K562 (cell line): ENCODE measurements at regions not wholly inside any gene's neighbourhood (a gene's known extent, or its start where the extent isn't known, plus 50 kb on each side); places are given as distances from the start of the nearest gene placed in this dataset.

ENCODE experiments used
- ATAC-seq: fragments of 200-7000 bp; cut with Tn5 transposase; 3 replicates; pipeline ENCODE4 v1.9.1; 2020; ENCODE audit warnings: moderate library complexity
- BruUV-seq: library from RNA; stranded (reverse); fragments of 400-500 nt; replicated peaks from 2 replicates; lab custom pipeline; 2021; lab: Mats Ljungman, UMichigan
- CTCF ChIA-PET: fragments of 300-600 bp; formaldehyde crosslinking; extraction: SDS; loops from one replicate; lab custom pipeline; 2021; ENCODE audit warnings: low intra/inter-chr PET ratio; lab: Yijun Ruan, JAX
- POLR2A ChIA-PET: fragments of 300-600, 350-650 bp; sonication (Branson Sonifier 250); formaldehyde crosslinking; extraction: SDS; loops from one replicate; lab custom pipeline; 2021; ENCODE audit warnings: antibody characterized with exemption, inconsistent platforms; lab: Yijun Ruan, JAX
- DNase-seq, 4 experiments: peaks; one replicate each; pipeline versions ENCODE4 v3.0.0 to v3.0.0-alpha.2; 2011 to 2018; ENCODE audit warnings: low spot score in 3 of 4, mixed read lengths in 3 of 4; ENCODE audit errors: extremely low read depth in 1 of 4
- FAIRE-seq: peaks from 2 replicates; lab custom pipeline; 2011; peaks lifted over from hg19 to GRCh38; lab: Jason Lieb, UNC
- H2AFZ ChIP-seq: 2 replicates; pipeline ENCODE4 v1.6.0; 2011; ENCODE audit warnings: low read depth, low read length, control low read depth, inconsistent platforms
- H3K27ac ChIP-seq: fragments of 200-600 bp; 3 replicates; pipeline ENCODE4 v1.8.0; 2011; ENCODE audit warnings: low read depth, mild to moderate bottlenecking, control low read depth, inconsistent platforms, low read length, moderate library complexity, mixed read lengths; ENCODE audit errors: extremely low read depth
- H3K27me3 ChIP-seq, 2 experiments: fragments of 300-600 bp in 1 of 2; 2 replicates in 1 of 2; 3 replicates in 1 of 2; pipeline versions ENCODE4 v1.6.0 to v1.8.0; 2011; ENCODE audit warnings: inconsistent platforms in 2 of 2, low read length in 2 of 2, mild to moderate bottlenecking in 1 of 2, mixed read lengths in 1 of 2, moderate library complexity in 1 of 2; ENCODE audit not compliant: control insufficient read depth in 2 of 2, insufficient read depth in 2 of 2
- H3K36me3 ChIP-seq: fragments of 300-600 bp; 3 replicates; pipeline ENCODE4 v1.8.0; 2011; ENCODE audit warnings: mild to moderate bottlenecking, low read length, inconsistent platforms; ENCODE audit not compliant: control insufficient read depth, insufficient read depth
- H3K4me1 ChIP-seq, 2 experiments: fragments of 200-600 bp in 1 of 2; replicated peaks in 1 of 2; 2 replicates in 1 of 2; 3 replicates in 1 of 2; pipeline versions ENCODE4 v1.5.1 to v1.8.0; 2011; ENCODE audit warnings: inconsistent platforms in 2 of 2, low read length in 2 of 2, mild to moderate bottlenecking in 1 of 2, mixed read lengths in 1 of 2, moderate library complexity in 1 of 2; ENCODE audit not compliant: control insufficient read depth in 2 of 2, insufficient read depth in 2 of 2
- H3K4me2 ChIP-seq: 2 replicates; pipeline ENCODE4 v1.6.1; 2011; ENCODE audit warnings: low read length, control low read depth, inconsistent platforms, mixed read lengths; ENCODE audit not compliant: insufficient read depth
- H3K4me3 ChIP-seq: fragments of 200-600 bp; sonication (generic), shearing (Covaris generic); 2 replicates; pipeline ENCODE4 v1.5.1; 2016; ENCODE audit warnings: control low read depth, inconsistent platforms
- H3K79me2 ChIP-seq: fragments of 200-600 bp; 3 replicates; pipeline ENCODE4 v1.8.0; 2011; ENCODE audit warnings: low read length, inconsistent platforms; ENCODE audit not compliant: control insufficient read depth, insufficient read depth
- H3K9ac ChIP-seq, 2 experiments: 2 replicates each; pipeline versions ENCODE4 v1.6.0 to v1.6.1; 2011; ENCODE audit warnings: low read depth in 2 of 2, low read length in 2 of 2, control low read depth in 1 of 2, inconsistent platforms in 1 of 2, mild to moderate bottlenecking in 1 of 2, mixed read lengths in 1 of 2; ENCODE audit not compliant: insufficient read depth in 1 of 2
- H3K9me1 ChIP-seq: one replicate; pipeline ENCODE4 v1.6.0; 2011; ENCODE audit warnings: inconsistent platforms, mild to moderate bottlenecking, low read length, moderate library complexity; ENCODE audit not compliant: control insufficient read depth, insufficient read depth
- H3K9me3 ChIP-seq: replicated peaks from 2 replicates; pipeline ENCODE4 v1.5.1; 2011; ENCODE audit warnings: low read depth, low read length, inconsistent platforms; ENCODE audit not compliant: control insufficient read depth, insufficient read depth
- H4K20me1 ChIP-seq: replicated peaks from 2 replicates; pipeline ENCODE4 v1.6.1; 2011; ENCODE audit warnings: low read length, inconsistent platforms, mixed read lengths; ENCODE audit not compliant: control insufficient read depth, insufficient read depth
- CBFA2T2 ChIP-seq: fragments of 450-650 bp; conservative IDR thresholded peaks from 2 replicates; pipeline ENCODE4 v1.6.1; 2017; ENCODE audit warnings: mild to moderate bottlenecking
- JUN ChIP-seq, 2 experiments: sonication (generic) in 1 of 2; formaldehyde crosslinking in 1 of 2; IDR thresholded peaks; 2 replicates each; pipeline versions ENCODE4 v1.6.1 to v1.8.0; 2012 to 2022; ENCODE audit warnings: borderline replicate concordance in 2 of 2, mild to moderate bottlenecking in 2 of 2, improper control_type of control experiment in 1 of 2, low read depth in 1 of 2, low read length in 1 of 2, missing genetic modification reagents in 1 of 2
- MEF2D ChIP-seq: conservative IDR thresholded peaks from 2 replicates; pipeline ENCODE4 v1.6.1; 2016; ENCODE audit warnings: low read depth, missing genetic modification characterization, missing compliant biosample characterization
- SETDB1 ChIP-seq: IDR thresholded peaks from one replicate; pipeline ENCODE4 v1.6.1; 2012; ENCODE audit warnings: low read length, control low read depth, inconsistent platforms
- SLC30A9 ChIP-seq: fragments of 250-450 bp; sonication (Bioruptor Pico); IDR thresholded peaks from 2 replicates; pipeline ENCODE4 v1.8.0; 2022; ENCODE audit warnings: mild to moderate bottlenecking, moderate library complexity
- VEZF1 ChIP-seq: fragments of 200-800 bp; sonication (Bioruptor generic); IDR thresholded peaks from 2 replicates; pipeline ENCODE4 v1.6.1; 2017; ENCODE audit warnings: missing genetic modification characterization, missing compliant biosample characterization
- ZNF121 ChIP-seq: sonication (generic); formaldehyde crosslinking; conservative IDR thresholded peaks from 2 replicates; pipeline ENCODE4 v1.8.0; 2022; ENCODE audit warnings: missing genetic modification reagents
- ZNF740 ChIP-seq, 3 experiments: fragments of 200-800 bp in 1 of 3; sonication (Bioruptor generic) in 1 of 3; sonication (generic) in 1 of 3; formaldehyde crosslinking in 1 of 3; IDR thresholded peaks; 2 replicates each; pipeline versions ENCODE4 v1.6.1 to v1.8.0; 2016 to 2022; ENCODE audit warnings: mild to moderate bottlenecking in 2 of 3, missing compliant biosample characterization in 2 of 3, missing genetic modification characterization in 2 of 3, missing genetic modification reagents in 1 of 3
- ZNF830 ChIP-seq: fragments of 250-450 bp; sonication (Bioruptor Pico); IDR thresholded peaks from 2 replicates; pipeline ENCODE4 v1.5.0; 2021; ENCODE audit warnings: mild to moderate bottlenecking
- WGBS: fragments of 100-300 bp; shearing (Covaris generic); methylation state at CpG from one replicate; pipeline ENCODE4 v1.1.6; 2016; ENCODE audit warnings: low coverage, mixed read lengths; ENCODE audit not compliant: insufficient coverage; ENCODE audit errors: missing lambda C conversion rate; 5-methylcytosine and 5-hydroxymethylcytosine counted together
- in situ Hi-C: fragments of 300-500 bp; cut with MboI; formaldehyde crosslinking; loops from 4 replicates; pipeline ENCODE4 v1.15.0; 2018; ENCODE audit warnings: inconsistent platforms, mixed read lengths
- intact Hi-C: fragments of 100-400 bp; cut with micrococcal nuclease; formaldehyde crosslinking; loops from 2 replicates; pipeline ENCODE4 v1.14.2; 2022
- TF ChIP-seq, protein P1 (sequence below): fragments of 450-650 bp; IDR thresholded peaks from 2 replicates; pipeline ENCODE4 v1.6.1; 2018; ENCODE audit not compliant: partially characterized antibody
- TF ChIP-seq, protein P2 (sequence below): fragments of 200-800 bp; sonication (Bioruptor generic); IDR thresholded peaks from 2 replicates; pipeline ENCODE4 v1.6.1; 2016; ENCODE audit warnings: missing genetic modification characterization, missing compliant biosample characterization

GRCh38 chr13:56338421-56338820 lies 802.3 kb upstream of the PRR20A start:
- DNase-seq (no peak), FAIRE-seq (no peak), ATAC-seq (no peak)
- no peaks in the 10 kb centered on the region for H3K4me1 ChIP-seq
- no peaks in the 10 kb centered on the region for H3K27me3 ChIP-seq
- H3K9me3 ChIP-seq, result no peaks in the 10 kb centered on the region
- intact Hi-C loops (no loop called here), in situ Hi-C loops (no loop called here)
- 0% methylated on average over 1 of the region's 1 CpG for WGBS
- H3K36me3 ChIP-seq, result no peaks in the 10 kb centered on the region
- H4K20me1 ChIP-seq, result no peaks in the 10 kb centered on the region
- POLR2A ChIA-PET, result no interaction called here
- H3K9ac ChIP-seq, result no peak overlapping the region
- no peak overlapping the region for H3K4me2 ChIP-seq
- no peak overlapping the region for H3K27ac ChIP-seq
- no peak overlapping the region for H3K4me3 ChIP-seq
- H2AFZ ChIP-seq, result no peak overlapping the region
- no peaks in the 10 kb centered on the region for H3K9me1 ChIP-seq
- no TSS peak for BruUV-seq
- no peaks in the 10 kb centered on the region for H3K79me2 ChIP-seq
- CTCF ChIA-PET, result no interaction called here
- TF ChIP-seq CBFA2T2 (no peak), JUN (IDR thresholded peaks at IDR 0.05; ENCODE audit: borderline replicate concordance, low read depth, low read length) (no peak), JUN (CRISPR knock-in tag; IDR thresholded peaks at IDR 0.05; ENCODE audit: borderline replicate concordance) (no peak), SLC30A9 (CRISPR knock-in tag) (no peak), MEF2D (tag) (no peak), ZNF121 (CRISPR knock-in tag) (no peak), SETDB1 (no peak), ZNF740 (CRISPR knock-in tag; IDR thresholded peaks at IDR 0.05) (no peak), ZNF740 (tag; IDR thresholded peaks at IDR 0.05) (no peak), ZNF830 (CRISPR knock-in tag) (no peak), VEZF1 (CRISPR knock-in tag) (no peak)
- TF ChIP-seq, protein P1, sequence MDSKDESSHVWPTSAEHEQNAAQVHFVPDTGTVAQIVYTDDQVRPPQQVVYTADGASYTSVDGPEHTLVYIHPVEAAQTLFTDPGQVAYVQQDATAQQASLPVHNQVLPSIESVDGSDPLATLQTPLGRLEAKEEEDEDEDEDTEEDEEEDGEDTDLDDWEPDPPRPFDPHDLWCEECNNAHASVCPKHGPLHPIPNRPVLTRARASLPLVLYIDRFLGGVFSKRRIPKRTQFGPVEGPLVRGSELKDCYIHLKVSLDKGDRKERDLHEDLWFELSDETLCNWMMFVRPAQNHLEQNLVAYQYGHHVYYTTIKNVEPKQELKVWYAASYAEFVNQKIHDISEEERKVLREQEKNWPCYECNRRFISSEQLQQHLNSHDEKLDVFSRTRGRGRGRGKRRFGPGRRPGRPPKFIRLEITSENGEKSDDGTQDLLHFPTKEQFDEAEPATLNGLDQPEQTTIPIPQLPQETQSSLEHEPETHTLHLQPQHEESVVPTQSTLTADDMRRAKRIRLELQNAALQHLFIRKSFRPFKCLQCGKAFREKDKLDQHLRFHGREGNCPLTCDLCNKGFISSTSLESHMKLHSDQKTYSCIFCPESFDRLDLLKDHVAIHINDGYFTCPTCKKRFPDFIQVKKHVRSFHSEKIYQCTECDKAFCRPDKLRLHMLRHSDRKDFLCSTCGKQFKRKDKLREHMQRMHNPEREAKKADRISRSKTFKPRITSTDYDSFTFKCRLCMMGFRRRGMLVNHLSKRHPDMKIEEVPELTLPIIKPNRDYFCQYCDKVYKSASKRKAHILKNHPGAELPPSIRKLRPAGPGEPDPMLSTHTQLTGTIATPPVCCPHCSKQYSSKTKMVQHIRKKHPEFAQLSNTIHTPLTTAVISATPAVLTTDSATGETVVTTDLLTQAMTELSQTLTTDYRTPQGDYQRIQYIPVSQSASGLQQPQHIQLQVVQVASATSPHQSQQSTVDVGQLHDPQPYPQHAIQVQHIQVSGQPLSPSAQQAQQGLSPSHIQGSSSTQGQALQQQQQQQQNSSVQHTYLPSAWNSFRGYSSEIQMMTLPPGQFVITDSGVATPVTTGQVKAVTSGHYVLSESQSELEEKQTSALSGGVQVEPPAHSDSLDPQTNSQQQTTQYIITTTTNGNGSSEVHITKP, result no peak
- TF ChIP-seq, protein P2, sequence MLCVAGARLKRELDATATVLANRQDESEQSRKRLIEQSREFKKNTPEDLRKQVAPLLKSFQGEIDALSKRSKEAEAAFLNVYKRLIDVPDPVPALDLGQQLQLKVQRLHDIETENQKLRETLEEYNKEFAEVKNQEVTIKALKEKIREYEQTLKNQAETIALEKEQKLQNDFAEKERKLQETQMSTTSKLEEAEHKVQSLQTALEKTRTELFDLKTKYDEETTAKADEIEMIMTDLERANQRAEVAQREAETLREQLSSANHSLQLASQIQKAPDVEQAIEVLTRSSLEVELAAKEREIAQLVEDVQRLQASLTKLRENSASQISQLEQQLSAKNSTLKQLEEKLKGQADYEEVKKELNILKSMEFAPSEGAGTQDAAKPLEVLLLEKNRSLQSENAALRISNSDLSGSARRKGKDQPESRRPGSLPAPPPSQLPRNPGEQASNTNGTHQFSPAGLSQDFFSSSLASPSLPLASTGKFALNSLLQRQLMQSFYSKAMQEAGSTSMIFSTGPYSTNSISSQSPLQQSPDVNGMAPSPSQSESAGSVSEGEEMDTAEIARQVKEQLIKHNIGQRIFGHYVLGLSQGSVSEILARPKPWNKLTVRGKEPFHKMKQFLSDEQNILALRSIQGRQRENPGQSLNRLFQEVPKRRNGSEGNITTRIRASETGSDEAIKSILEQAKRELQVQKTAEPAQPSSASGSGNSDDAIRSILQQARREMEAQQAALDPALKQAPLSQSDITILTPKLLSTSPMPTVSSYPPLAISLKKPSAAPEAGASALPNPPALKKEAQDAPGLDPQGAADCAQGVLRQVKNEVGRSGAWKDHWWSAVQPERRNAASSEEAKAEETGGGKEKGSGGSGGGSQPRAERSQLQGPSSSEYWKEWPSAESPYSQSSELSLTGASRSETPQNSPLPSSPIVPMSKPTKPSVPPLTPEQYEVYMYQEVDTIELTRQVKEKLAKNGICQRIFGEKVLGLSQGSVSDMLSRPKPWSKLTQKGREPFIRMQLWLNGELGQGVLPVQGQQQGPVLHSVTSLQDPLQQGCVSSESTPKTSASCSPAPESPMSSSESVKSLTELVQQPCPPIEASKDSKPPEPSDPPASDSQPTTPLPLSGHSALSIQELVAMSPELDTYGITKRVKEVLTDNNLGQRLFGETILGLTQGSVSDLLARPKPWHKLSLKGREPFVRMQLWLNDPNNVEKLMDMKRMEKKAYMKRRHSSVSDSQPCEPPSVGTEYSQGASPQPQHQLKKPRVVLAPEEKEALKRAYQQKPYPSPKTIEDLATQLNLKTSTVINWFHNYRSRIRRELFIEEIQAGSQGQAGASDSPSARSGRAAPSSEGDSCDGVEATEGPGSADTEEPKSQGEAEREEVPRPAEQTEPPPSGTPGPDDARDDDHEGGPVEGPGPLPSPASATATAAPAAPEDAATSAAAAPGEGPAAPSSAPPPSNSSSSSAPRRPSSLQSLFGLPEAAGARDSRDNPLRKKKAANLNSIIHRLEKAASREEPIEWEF (CRISPR knock-in tag), result no peak
